HCT116 (cell line): ENCODE measurements at regions not wholly inside any gene's neighbourhood (a gene's known extent, or its start where the extent isn't known, plus 50 kb on each side); places are given as distances from the start of the nearest gene placed in this dataset.

ENCODE experiments used
- ATAC-seq: fragments of 200-7000 bp; cut with Tn5 transposase; 2 replicates; pipeline ENCODE4 v1.9.1; 2020; ENCODE audit warnings: mild to moderate bottlenecking, moderate library complexity
- BruUV-seq: library from RNA; stranded (reverse); fragments of 400-500 nt; replicated peaks from 2 replicates; lab custom pipeline; 2021; lab: Mats Ljungman, UMichigan
- CTCF ChIA-PET: fragments of 300-600 bp; sonication (Branson Sonifier 250); formaldehyde crosslinking; loops from one replicate; lab custom pipeline; 2021; ENCODE audit warnings: antibody characterized with exemption; lab: Charles Lee
- POLR2A ChIA-PET: fragments of 300-600, 350-600 bp; sonication (Branson Sonifier 250); formaldehyde crosslinking; loops from one replicate; lab custom pipeline; 2021; ENCODE audit warnings: antibody characterized with exemption; lab: Charles Lee
- RAD21 ChIA-PET, 2 experiments: fragments of 300-600 bp; sonication (Branson Sonifier 250); formaldehyde crosslinking; loops; one replicate each; lab custom pipeline; 2023; ENCODE audit warnings: low total read pairs in 2 of 2; ENCODE audit not compliant: uncharacterized antibody in 2 of 2, unreplicated experiment in 2 of 2, low non-redundant PET in 1 of 2; lab: Charles Lee
- DNase-seq: peaks from one replicate; pipeline ENCODE4 v3.0.0-alpha.2; 2010; ENCODE audit warnings: low read depth, low spot score
- H2AFZ ChIP-seq: fragments of 200-600 bp; shearing (Covaris generic), sonication (generic); 2 replicates; pipeline ENCODE4 v1.6.1; 2017; ENCODE audit warnings: low read depth, mixed run types, mixed read lengths, antibody characterized with exemption, low read length; ENCODE audit not compliant: poor library complexity, severe bottlenecking
- H3K27ac ChIP-seq: 2 replicates; pipeline ENCODE4 v1.5.1; 2012; ENCODE audit warnings: low read depth, low read length
- H3K27me3 ChIP-seq: fragments of 200-600 bp; sonication (generic); 2 replicates; pipeline ENCODE4 v1.6.1; 2016; ENCODE audit warnings: mixed run types, low read length, mixed read lengths; ENCODE audit not compliant: insufficient read depth
- H3K36me3 ChIP-seq, 2 experiments: fragments of 200-500 bp in 1 of 2; fragments of 200-600 bp in 1 of 2; sonication (Bioruptor generic) in 1 of 2; sonication (generic) in 1 of 2; 2 replicates each; pipeline versions ENCODE4 v1.5.1 to v1.6.1; 2014 to 2016; ENCODE audit warnings: low read length in 2 of 2, inconsistent platforms in 1 of 2, mixed read lengths in 1 of 2, mixed run types in 1 of 2; ENCODE audit not compliant: insufficient read depth in 2 of 2, control insufficient read depth in 1 of 2
- H3K4me1 ChIP-seq, 2 experiments: fragments of 200-600 bp in 1 of 2; sonication (generic) in 1 of 2; 2 replicates each; pipeline versions ENCODE4 v1.5.1 to v1.6.1; 2012 to 2017; ENCODE audit warnings: low read length in 2 of 2, inconsistent platforms in 1 of 2, mild to moderate bottlenecking in 1 of 2, mixed read lengths in 1 of 2, mixed run types in 1 of 2, moderate library complexity in 1 of 2; ENCODE audit not compliant: insufficient read depth in 2 of 2, control insufficient read depth in 1 of 2
- H3K4me2 ChIP-seq: fragments of 200-600 bp; sonication (generic); 2 replicates; pipeline ENCODE4 v1.6.1; 2017; ENCODE audit warnings: mixed run types, low read length, mixed read lengths
- H3K4me3 ChIP-seq, 2 experiments: fragments of 200-600 bp in 1 of 2; sonication (generic) in 1 of 2; replicated peaks in 1 of 2; 2 replicates each; pipeline ENCODE4 v1.5.1; 2011 to 2016; ENCODE audit warnings: low read length in 2 of 2, control low read depth in 1 of 2, low read depth in 1 of 2, mild to moderate bottlenecking in 1 of 2, mixed read lengths in 1 of 2, mixed run types in 1 of 2
- H3K79me2 ChIP-seq: fragments of 200-600 bp; sonication (generic); 2 replicates; pipeline ENCODE4 v1.6.1; 2017; ENCODE audit warnings: mild to moderate bottlenecking, mixed run types, low read length, moderate library complexity, mixed read lengths; ENCODE audit not compliant: insufficient read depth
- H3K9ac ChIP-seq: fragments of 200-600 bp; sonication (generic); 2 replicates; pipeline ENCODE4 v1.6.1; 2016; ENCODE audit warnings: low read length, mixed read lengths
- H3K9me2 ChIP-seq: fragments of 200-600 bp; sonication (generic), shearing (Covaris generic); 2 replicates; pipeline ENCODE4 v1.6.1; 2017; ENCODE audit warnings: mixed run types, mild to moderate bottlenecking, moderate library complexity; ENCODE audit not compliant: insufficient read depth
- H3K9me3 ChIP-seq, 2 experiments: fragments of 200-500 bp in 1 of 2; fragments of 200-600 bp in 1 of 2; sonication (Bioruptor generic) in 1 of 2; sonication (generic) in 1 of 2; 2 replicates each; pipeline ENCODE4 v1.6.1; 2014 to 2017; ENCODE audit warnings: low read length in 2 of 2, mixed read lengths in 2 of 2, inconsistent platforms in 1 of 2, low read depth in 1 of 2, mild to moderate bottlenecking in 1 of 2, mixed run types in 1 of 2, moderate library complexity in 1 of 2; ENCODE audit not compliant: control insufficient read depth in 1 of 2, insufficient read depth in 1 of 2
- H4K20me1 ChIP-seq: fragments of 200-600 bp; sonication (generic), shearing (Covaris generic); 2 replicates; pipeline ENCODE4 v1.6.1; 2017; ENCODE audit warnings: mixed run types, mild to moderate bottlenecking, moderate library complexity; ENCODE audit not compliant: insufficient read depth
- ATF3 ChIP-seq: IDR thresholded peaks from 2 replicates; pipeline ENCODE4 v1.6.1; 2012
- CBX3 ChIP-seq: IDR thresholded peaks from 2 replicates; pipeline ENCODE4 v1.6.1; 2012; ENCODE audit warnings: low read depth
- CEBPB ChIP-seq: IDR thresholded peaks from 2 replicates; pipeline ENCODE4 v1.6.1; 2012; ENCODE audit warnings: low read depth
- CTCF ChIP-seq, 3 experiments: fragments of 200-600 bp in 1 of 3; sonication (generic) in 1 of 3; IDR thresholded peaks in 2 of 3; conservative IDR thresholded peaks in 1 of 3; 2 replicates each; pipeline ENCODE4 v1.5.1; 2012 to 2017; ENCODE audit warnings: low read depth in 2 of 3, low read length in 2 of 3, antibody characterized with exemption in 1 of 3, borderline replicate concordance in 1 of 3, control low read depth in 1 of 3, mild to moderate bottlenecking in 1 of 3, mixed read lengths in 1 of 3, mixed run types in 1 of 3, moderate library complexity in 1 of 3; ENCODE audit not compliant: insufficient read depth in 1 of 3
- ELF1 ChIP-seq: IDR thresholded peaks from 2 replicates; pipeline ENCODE4 v1.6.1; 2012; ENCODE audit warnings: low read depth, borderline replicate concordance
- EZH2phosphoT487 ChIP-seq: fragments of 200-600 bp; IDR thresholded peaks from 2 replicates; pipeline ENCODE4 v1.6.1; 2018; ENCODE audit warnings: antibody characterized with exemption, borderline replicate concordance
- JUND ChIP-seq: IDR thresholded peaks from 2 replicates; pipeline ENCODE4 v1.6.1; 2012
- POLR2AphosphoS5 ChIP-seq: IDR thresholded peaks from 2 replicates; pipeline ENCODE4 v1.6.1; 2011; ENCODE audit warnings: mild to moderate bottlenecking, low read depth, low read length, moderate library complexity
- SIN3A ChIP-seq: IDR thresholded peaks from 2 replicates; pipeline ENCODE4 v1.6.1; 2012; ENCODE audit warnings: low read depth
- SP1 ChIP-seq: IDR thresholded peaks from 2 replicates; pipeline ENCODE4 v1.6.1; 2012; ENCODE audit warnings: low read depth
- SRF ChIP-seq: IDR thresholded peaks from 2 replicates; pipeline ENCODE4 v1.6.1; 2012; ENCODE audit warnings: low read depth
- YY1 ChIP-seq: IDR thresholded peaks from 2 replicates; pipeline ENCODE4 v1.6.1; 2011; ENCODE audit warnings: low read length, low read depth, moderate library complexity, mild to moderate bottlenecking; ENCODE audit not compliant: insufficient replicate concordance; ENCODE audit errors: extremely low read depth
- ZBTB33 ChIP-seq: IDR thresholded peaks from 2 replicates; pipeline ENCODE4 v1.6.1; 2011; ENCODE audit warnings: mild to moderate bottlenecking, low read length, moderate library complexity; ENCODE audit not compliant: insufficient replicate concordance; ENCODE audit errors: extremely low read depth
- ZFX ChIP-seq: fragments of 450-650 bp; IDR thresholded peaks from 2 replicates; pipeline ENCODE4 v1.6.1; 2017
- ZNF274 ChIP-seq: fragments of 200-500 bp; sonication (Bioruptor generic); IDR thresholded peaks from 2 replicates; pipeline ENCODE4 v1.6.1; 2014; ENCODE audit warnings: mild to moderate bottlenecking, low read depth, low read length, inconsistent platforms
- intact Hi-C: fragments of 100-400 bp; cut with micrococcal nuclease; formaldehyde crosslinking; loops from 2 replicates; pipeline ENCODE4 v1.10.0; 2022

GRCh38 chr20:47887064-47887463 lies 101.8 kb upstream of the SULF2 start:
- Histone ChIP-seq H4K20me1 (no peaks in the 10 kb centered on the region), H3K4me3 (no peak overlapping the region), H3K27me3 (peaks cover 11% of the 10 kb centered on the region; the same call in 1 of the 2 replicates), H3K9me2 (no peaks in the 10 kb centered on the region), H3K4me2 (no peak overlapping the region), H2AFZ (no peak overlapping the region), H3K27ac (no peak overlapping the region), H3K36me3 (no peaks in the 10 kb centered on the region), H3K9ac (no peak overlapping the region), H3K4me1 (no peaks in the 10 kb centered on the region), H3K9me3 (no peaks in the 10 kb centered on the region), H3K79me2 (no peaks in the 10 kb centered on the region)
- BruUV-seq = no TSS peak
- ChIA-PET RAD21 (no interaction called here), CTCF (no interaction called here), POLR2A (no interaction called here)
- DNase-seq (no peak), ATAC-seq (no peak)
- TF ChIP-seq ZBTB33 (no peak), ZFX (no peak), ELF1 (no peak), ZNF274 (no peak), SRF (no peak), POLR2AphosphoS5 (no peak), EZH2phosphoT487 (no peak), YY1 (no peak), ATF3 (no peak), CTCF (IDR thresholded peaks at IDR 0.05 in 2 of 3, conservative IDR thresholded peaks at IDR 0.05 in 1 of 3; ENCODE audit: borderline replicate concordance in 1 of 3, insufficient read depth in 1 of 3, low read depth in 2 of 3, low read length in 2 of 3) (no peak), JUND (no peak), CBX3 (no peak), CEBPB (no peak), SP1 (no peak), SIN3A (no peak)
- intact Hi-C loops = no loop called here
